Heart left ventricle (tissue), 13 donors: ENCODE measurements at regions not wholly inside any gene's neighbourhood (a gene's known extent, or its start where the extent isn't known, plus 50 kb on each side); places are given as distances from the start of the nearest gene placed in this dataset.

Experiments used
- POLR2A ChIP-seq, 2 donors: fragments of 450-650 bp; IDR thresholded peaks; one replicate each; pipeline ENCODE4 v1.6.1; 2017; ENCODE audit warnings: antibody characterized with exemption in 2 of 2, mild to moderate bottlenecking in 2 of 2, moderate library complexity in 2 of 2
- TF ChIP-seq, protein P1 (sequence below), 12 donors: fragments of 200-600 bp; sonication (generic) in 4 of 12; IDR thresholded peaks; one replicate each; pipeline versions ENCODE4 v1.5.0 to v1.8.0; 2018 to 2022; ENCODE audit warnings: antibody characterized with exemption in 12 of 12, mild to moderate bottlenecking in 5 of 12
- donor health status: ischemic (EF 13 %, LVEDD 7.1; RV severe dilation, severe dysfunction).
- donor health status: DM: no; HTN: yes; CAD: no.
- donor health status: DM: no; HTN: no; CAD: no.
- donor health status: ischemic (EF 25% LVEDD 6.9; RV normal size, moderate dysfunction).
- donor health status: ischemic (EF 25% LVEDD 5.7; RV mildly dilated, moderate dysfunction).
- donor health status: ischemic (EF 35%, LVEDD 5.7; RV mildly dilated, moderate dysfunction).
- donor health status: nonischemic (EF 11% LVEDD 7.7; RV severe dilation, severe dysfunction).
- donor health status: DM: yes; HTN: yes; CAD: no.
- donor health status: PGD.
- donor health status: ischemic (EF 29% LVEDD 5.4; RV normal size, mild dysfunction).
- donor health status: nonischemic (EF 23%, LVEDD 6.1; RV moderate dilation, normal function).

DNA sequence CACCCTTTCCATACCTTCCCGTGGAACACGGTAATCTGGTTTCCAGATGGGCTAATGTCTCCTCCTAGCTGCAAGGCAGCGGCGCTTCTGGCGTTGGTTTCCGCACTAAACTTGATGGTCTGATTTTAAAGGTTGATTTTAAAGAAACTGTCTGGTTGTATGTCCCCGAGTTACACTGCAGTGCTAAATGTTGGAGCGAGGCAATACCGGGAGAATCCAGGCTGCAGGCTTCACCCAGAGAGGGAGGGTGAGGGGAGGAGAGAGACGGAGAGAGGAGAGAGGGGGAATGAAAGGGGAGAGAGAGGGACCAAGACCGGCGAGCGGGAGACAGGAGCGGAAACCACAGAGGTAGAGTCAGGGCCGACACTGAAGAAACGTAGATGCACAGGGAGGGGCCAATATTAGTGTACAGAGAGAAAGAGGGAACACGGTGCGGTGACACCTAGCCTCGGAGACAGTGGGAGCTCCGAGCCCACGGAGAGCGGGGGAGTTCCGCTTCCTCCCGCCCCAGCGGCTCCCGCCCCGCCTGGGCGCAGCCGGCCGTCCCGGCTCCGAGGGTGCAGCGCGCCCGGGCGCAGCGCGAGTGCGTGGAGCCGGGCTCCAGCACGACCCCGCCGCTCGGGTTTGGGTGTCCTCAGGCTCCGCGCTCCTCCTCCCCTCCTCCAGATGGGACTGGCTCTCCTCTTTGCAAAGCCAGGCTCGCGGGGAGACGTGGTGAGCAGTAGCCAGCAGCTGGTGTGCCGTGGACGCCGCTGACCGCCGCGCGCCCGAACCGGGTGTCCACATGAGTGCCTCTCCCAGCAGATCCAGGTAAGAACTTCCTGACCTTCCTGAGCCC, 71.9 kb upstream of the GRAMD1B start:
- TF ChIP-seq, protein P1, sequence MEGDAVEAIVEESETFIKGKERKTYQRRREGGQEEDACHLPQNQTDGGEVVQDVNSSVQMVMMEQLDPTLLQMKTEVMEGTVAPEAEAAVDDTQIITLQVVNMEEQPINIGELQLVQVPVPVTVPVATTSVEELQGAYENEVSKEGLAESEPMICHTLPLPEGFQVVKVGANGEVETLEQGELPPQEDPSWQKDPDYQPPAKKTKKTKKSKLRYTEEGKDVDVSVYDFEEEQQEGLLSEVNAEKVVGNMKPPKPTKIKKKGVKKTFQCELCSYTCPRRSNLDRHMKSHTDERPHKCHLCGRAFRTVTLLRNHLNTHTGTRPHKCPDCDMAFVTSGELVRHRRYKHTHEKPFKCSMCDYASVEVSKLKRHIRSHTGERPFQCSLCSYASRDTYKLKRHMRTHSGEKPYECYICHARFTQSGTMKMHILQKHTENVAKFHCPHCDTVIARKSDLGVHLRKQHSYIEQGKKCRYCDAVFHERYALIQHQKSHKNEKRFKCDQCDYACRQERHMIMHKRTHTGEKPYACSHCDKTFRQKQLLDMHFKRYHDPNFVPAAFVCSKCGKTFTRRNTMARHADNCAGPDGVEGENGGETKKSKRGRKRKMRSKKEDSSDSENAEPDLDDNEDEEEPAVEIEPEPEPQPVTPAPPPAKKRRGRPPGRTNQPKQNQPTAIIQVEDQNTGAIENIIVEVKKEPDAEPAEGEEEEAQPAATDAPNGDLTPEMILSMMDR (IDR thresholded peaks at IDR 0.05) = peak in 10 of 12 donors; percentile 8 to 57 (median 34)
- TF ChIP-seq POLR2A (IDR thresholded peaks at IDR 0.05) = no peak
